Keratinocyte (primary cell): ENCODE measurements at regions not wholly inside any gene's neighbourhood (a gene's known extent, or its start where the extent isn't known, plus 50 kb on each side); places are given as distances from the start of the nearest gene placed in this dataset.

Experiments used
- DNase-seq: peaks from one replicate; pipeline ENCODE4 v3.0.0-alpha.2; 2011; ENCODE audit warnings: low read depth, missing footprints, low spot score
- FAIRE-seq: peaks from 2 replicates; lab custom pipeline; 2011; peaks lifted over from hg19 to GRCh38; lab: Jason Lieb, UNC
- H2AFZ ChIP-seq: 2 replicates; pipeline ENCODE4 v1.6.0; 2012; ENCODE audit warnings: low read length, control low read depth, inconsistent platforms; ENCODE audit not compliant: control insufficient read depth
- H3K27ac ChIP-seq: 2 replicates; pipeline ENCODE4 v1.5.1; 2011; ENCODE audit warnings: low read length; ENCODE audit not compliant: control insufficient read depth, insufficient read depth
- H3K27me3 ChIP-seq: 3 replicates; pipeline ENCODE4 v1.6.0; 2011; ENCODE audit warnings: low read length; ENCODE audit not compliant: control insufficient read depth, insufficient read depth; ENCODE audit errors: extremely low read depth
- H3K36me3 ChIP-seq, 2 experiments: 2 replicates in 1 of 2; 3 replicates in 1 of 2; pipeline ENCODE4 v1.5.1; 2011; ENCODE audit warnings: low read length in 2 of 2, mild to moderate bottlenecking in 1 of 2; ENCODE audit not compliant: control insufficient read depth in 2 of 2, insufficient read depth in 2 of 2; ENCODE audit errors: extremely low read depth in 1 of 2
- H3K4me1 ChIP-seq: 3 replicates; pipeline ENCODE4 v1.5.1; 2011; ENCODE audit warnings: low read length; ENCODE audit not compliant: control insufficient read depth, insufficient read depth; ENCODE audit errors: extremely low read depth
- H3K4me2 ChIP-seq: 3 replicates; pipeline ENCODE4 v1.6.0; 2011; ENCODE audit warnings: low read depth, low read length; ENCODE audit not compliant: control insufficient read depth, insufficient read depth; ENCODE audit errors: extremely low read depth
- H3K4me3 ChIP-seq, 3 experiments: fragments of 200-600 bp in 1 of 3; sonication (generic) in 1 of 3; 2 replicates in 2 of 3; 3 replicates in 1 of 3; pipeline ENCODE4 v1.5.1; 2011 to 2016; ENCODE audit warnings: low read length in 3 of 3, mild to moderate bottlenecking in 3 of 3, control low read depth in 2 of 3, inconsistent platforms in 1 of 3, low read depth in 1 of 3, mixed read lengths in 1 of 3, mixed run types in 1 of 3, moderate library complexity in 1 of 3; ENCODE audit not compliant: control insufficient read depth in 2 of 3, insufficient read depth in 2 of 3; ENCODE audit errors: extremely low read depth in 1 of 3
- H3K79me2 ChIP-seq: 2 replicates; pipeline ENCODE4 v1.6.0; 2012; ENCODE audit warnings: low read length; ENCODE audit not compliant: control insufficient read depth, insufficient read depth
- H3K9ac ChIP-seq: 3 replicates; pipeline ENCODE4 v1.6.0; 2011; ENCODE audit warnings: low read length; ENCODE audit not compliant: control insufficient read depth, insufficient read depth; ENCODE audit errors: extremely low read depth
- H3K9me1 ChIP-seq: 3 replicates; pipeline ENCODE4 v1.6.0; 2011; ENCODE audit warnings: low read length; ENCODE audit not compliant: control insufficient read depth, insufficient read depth; ENCODE audit errors: extremely low read depth
- H3K9me3 ChIP-seq: 2 replicates; pipeline ENCODE4 v1.5.1; 2012; ENCODE audit warnings: low read depth, low read length; ENCODE audit not compliant: control insufficient read depth
- H4K20me1 ChIP-seq: 3 replicates; pipeline ENCODE4 v1.6.0; 2011; ENCODE audit warnings: low read length; ENCODE audit not compliant: control insufficient read depth, insufficient read depth; ENCODE audit errors: extremely low read depth
- CTCF ChIP-seq, 3 experiments: IDR thresholded peaks in 1 of 3; conservative IDR thresholded peaks in 1 of 3; optimal IDR thresholded peaks in 1 of 3; 2 replicates in 2 of 3; 3 replicates in 1 of 3; pipeline versions ENCODE3 to v1.5.1; 2011; ENCODE audit warnings: low read length in 3 of 3, mild to moderate bottlenecking in 3 of 3, moderate library complexity in 2 of 3, control low read depth in 1 of 3, inconsistent platforms in 1 of 3; ENCODE audit not compliant: insufficient read depth in 2 of 3; ENCODE audit errors: extremely low read depth in 1 of 3
- EZH2 ChIP-seq: IDR thresholded peaks from one replicate; pipeline ENCODE4 v1.6.1; 2012; ENCODE audit warnings: inconsistent platforms, mild to moderate bottlenecking, low read length, moderate library complexity
- dilution Hi-C: fragments of 300-500 bp; cut with MboI; formaldehyde crosslinking; loops from one replicate; pipeline ENCODE4 v1.7.0; 2020; ENCODE audit warnings: low sequenced_read_pairs; ENCODE audit not compliant: extremely low pct_ligation_motif_present

GRCh38 chr3:22819209-22819608 lies 383.9 kb upstream of the UBE2E2 start:
- H3K27ac ChIP-seq: no peak overlapping the region
- H4K20me1 ChIP-seq: no peaks in the 10 kb centered on the region
- no peak overlapping the region for H3K9ac ChIP-seq
- no peak for DNase-seq
- no peaks in the 10 kb centered on the region for H3K79me2 ChIP-seq
- H3K4me3 ChIP-seq: no peak overlapping the region
- H3K9me3 ChIP-seq: no peaks in the 10 kb centered on the region
- TF ChIP-seq EZH2 (no peak), CTCF (optimal IDR thresholded peaks at IDR 0.05 in 1 of 3, IDR thresholded peaks at IDR 0.05 in 1 of 3, conservative IDR thresholded peaks at IDR 0.05 in 1 of 3; ENCODE audit: extremely low read depth in 1 of 3, insufficient read depth in 2 of 3, low read length in 3 of 3) (no peak)
- dilution Hi-C loops: no loop called here
- H2AFZ ChIP-seq: no peak overlapping the region
- no peak for FAIRE-seq
- no peaks in the 10 kb centered on the region for H3K27me3 ChIP-seq
- no peaks in the 10 kb centered on the region for H3K36me3 ChIP-seq
- no peaks in the 10 kb centered on the region for H3K4me1 ChIP-seq
- H3K4me2 ChIP-seq: no peak overlapping the region
- H3K9me1 ChIP-seq: no peaks in the 10 kb centered on the region

GRCh38 chr3:22835041-22835440 lies 368.1 kb upstream of the UBE2E2 start:
- TF ChIP-seq EZH2 (no peak), CTCF (optimal IDR thresholded peaks at IDR 0.05 in 1 of 3, IDR thresholded peaks at IDR 0.05 in 1 of 3, conservative IDR thresholded peaks at IDR 0.05 in 1 of 3; ENCODE audit: extremely low read depth in 1 of 3, insufficient read depth in 2 of 3, low read length in 3 of 3) (no peak)
- Histone ChIP-seq H3K4me1 (no peaks in the 10 kb centered on the region), H3K27me3 (no peaks in the 10 kb centered on the region), H3K27ac (no peak overlapping the region), H3K4me3 (no peak overlapping the region), H3K36me3 (no peaks in the 10 kb centered on the region), H3K4me2 (no peak overlapping the region), H3K9me1 (no peaks in the 10 kb centered on the region), H3K9ac (no peak overlapping the region), H2AFZ (no peak overlapping the region), H4K20me1 (no peaks in the 10 kb centered on the region), H3K9me3 (no peaks in the 10 kb centered on the region), H3K79me2 (no peaks in the 10 kb centered on the region)
- dilution Hi-C loops: no loop called here
- DNase-seq: no peak
- no peak for FAIRE-seq
